GM21528 (cell line): ENCODE measurements at regions not wholly inside any gene's neighbourhood (a gene's known extent, or its start where the extent isn't known, plus 50 kb on each side); places are given as distances from the start of the nearest gene placed in this dataset.
A peak's percentile ranks its signal among the peaks of the same experiment; 100 is the strongest.
"Not testable (repeated sequence)": the region's sequence is repeated elsewhere in the genome, so short reads cannot be mapped to it uniquely, and the experiment has no call there.

Source experiments
- ATAC-seq: cut with Tn5 transposase; IDR thresholded peaks from one replicate; pipeline ENCODE4 v1.9.1; 2021; ENCODE audit warnings: mild to moderate bottlenecking, moderate library complexity; ENCODE audit not compliant: unreplicated experiment, low FRiP score

DNA sequence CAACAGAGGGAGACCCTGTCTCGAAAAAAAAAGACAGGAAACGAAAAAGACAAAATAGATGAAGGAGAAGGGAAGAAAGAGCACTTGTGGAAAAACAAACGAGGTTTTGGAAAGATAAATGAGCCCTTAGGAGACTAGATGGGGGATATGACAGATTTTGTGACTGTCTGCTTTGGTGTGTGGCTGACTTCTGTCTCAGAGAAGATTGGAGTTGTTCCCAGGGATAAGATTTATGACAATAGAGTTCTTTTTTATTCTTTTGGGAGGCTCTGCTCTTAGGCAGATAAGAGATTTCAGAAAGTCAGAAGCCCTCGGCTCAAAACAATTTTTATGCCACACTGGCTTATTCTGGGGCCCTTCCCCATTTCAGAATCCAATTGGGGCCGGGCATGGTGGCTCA, 73.9 kb upstream of the ATF7IP2 start:
- ATAC-seq: no peak

DNA sequence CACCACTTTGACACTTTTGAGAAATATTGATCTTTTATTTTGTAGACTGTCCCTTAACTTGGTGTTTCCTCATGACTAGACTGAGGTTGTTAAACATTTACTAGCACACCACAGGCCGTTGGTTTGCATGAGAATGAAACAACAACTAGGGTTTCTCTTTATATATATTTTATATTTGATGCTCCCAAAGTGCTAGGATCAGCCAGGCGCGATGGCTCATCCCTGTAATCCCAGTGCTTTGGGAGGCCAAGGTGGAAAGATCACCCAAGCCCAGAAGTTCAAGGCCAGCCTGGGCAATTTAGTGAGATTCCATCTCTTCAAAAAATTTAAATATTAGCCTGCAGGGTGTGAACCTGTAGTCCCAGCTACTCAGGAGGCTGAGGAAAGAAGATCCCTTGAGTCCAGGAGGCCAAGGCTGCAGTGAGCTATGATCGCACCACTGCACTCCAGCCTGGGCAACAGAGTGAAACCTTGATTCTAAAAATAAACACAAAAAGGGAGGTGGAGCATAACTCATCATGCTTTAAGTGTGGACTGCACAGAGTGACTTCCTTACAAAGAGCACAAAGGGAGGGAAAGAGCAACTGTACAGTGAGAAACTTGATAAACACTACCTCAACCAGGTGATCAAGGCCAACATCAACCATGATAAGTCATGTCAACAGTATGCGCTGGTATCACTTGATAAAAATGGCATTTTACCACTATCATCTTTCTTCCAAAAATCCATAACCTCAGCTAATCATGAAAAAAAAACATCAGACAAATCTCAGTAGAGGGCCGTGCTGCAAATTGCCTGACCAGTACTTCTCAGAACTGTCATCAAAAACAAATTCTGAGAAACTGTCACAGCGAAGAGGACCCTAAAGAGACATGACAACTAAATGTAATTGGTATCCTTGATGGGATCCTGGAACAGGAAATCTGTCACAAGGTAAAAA, 72.8 kb upstream of the ATF7IP2 start:
- ATAC-seq: peak; percentile 74

DNA sequence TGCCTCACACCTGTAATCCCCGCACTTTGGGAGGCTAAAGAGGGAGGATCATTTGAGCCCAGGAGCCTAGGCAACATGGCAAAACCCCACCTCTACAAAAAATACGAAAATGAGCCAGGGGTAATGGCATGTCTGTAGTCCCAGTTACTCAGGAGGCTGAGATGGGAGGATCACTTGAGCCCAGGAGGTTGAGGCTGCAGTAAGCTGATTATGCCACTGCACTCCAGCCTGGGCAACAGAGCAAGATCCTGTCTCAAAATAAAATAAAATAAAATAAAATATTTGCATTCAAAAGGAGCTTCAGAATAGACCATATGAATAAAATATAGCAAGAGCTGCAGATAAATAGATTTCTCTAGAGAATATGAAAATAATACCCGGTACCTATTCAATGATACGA, 71.5 kb upstream of the ATF7IP2 start:
- ATAC-seq: no peak

DNA sequence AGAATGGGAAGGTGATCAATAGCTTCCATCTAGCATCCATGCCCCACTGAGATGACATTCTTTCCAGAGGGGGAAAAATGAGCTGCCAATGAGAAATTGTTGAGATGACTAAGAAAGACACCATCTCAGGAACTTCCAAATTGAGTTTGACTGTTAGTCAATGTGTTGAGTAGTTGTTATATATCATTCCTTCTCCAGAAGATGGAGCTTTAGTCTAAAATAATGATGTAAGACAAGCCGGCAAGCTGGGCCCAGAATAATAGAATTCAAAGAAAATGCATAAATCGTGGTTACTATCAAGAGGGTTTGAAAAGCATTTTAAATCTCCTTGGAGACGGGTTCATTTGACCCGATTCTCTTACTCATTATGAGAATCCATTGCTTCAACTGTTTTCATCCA, 71.0 kb upstream of the ATF7IP2 start:
- ATAC-seq: no peak

DNA sequence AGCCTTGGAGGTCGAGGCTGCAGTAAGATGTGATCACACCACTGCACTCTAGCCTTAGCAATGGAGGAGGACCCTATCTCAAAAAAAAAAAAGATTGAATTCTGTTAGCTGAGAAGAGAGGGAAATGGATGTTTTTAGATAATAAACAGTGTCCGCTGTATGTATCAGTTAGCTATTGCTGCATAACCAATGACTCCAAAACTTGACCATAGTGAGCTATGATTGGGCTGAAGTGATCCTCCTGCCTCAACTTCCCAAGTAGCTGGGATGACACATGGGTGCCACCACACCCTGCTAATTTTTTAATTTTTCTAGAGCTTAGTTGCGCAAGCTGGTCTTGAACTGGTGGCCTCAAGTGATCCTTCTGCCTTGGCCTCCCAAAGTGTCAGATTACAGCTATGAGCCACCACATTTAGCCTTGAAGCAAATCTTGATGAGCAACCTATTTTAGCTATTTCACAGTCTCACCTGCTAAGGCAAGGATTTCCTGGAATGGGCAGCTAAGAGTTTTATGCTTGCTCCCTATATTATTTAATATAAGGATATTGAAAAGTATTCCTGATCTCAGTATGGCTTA, 68.3 kb upstream of the ATF7IP2 start:
- no peak for ATAC-seq

DNA sequence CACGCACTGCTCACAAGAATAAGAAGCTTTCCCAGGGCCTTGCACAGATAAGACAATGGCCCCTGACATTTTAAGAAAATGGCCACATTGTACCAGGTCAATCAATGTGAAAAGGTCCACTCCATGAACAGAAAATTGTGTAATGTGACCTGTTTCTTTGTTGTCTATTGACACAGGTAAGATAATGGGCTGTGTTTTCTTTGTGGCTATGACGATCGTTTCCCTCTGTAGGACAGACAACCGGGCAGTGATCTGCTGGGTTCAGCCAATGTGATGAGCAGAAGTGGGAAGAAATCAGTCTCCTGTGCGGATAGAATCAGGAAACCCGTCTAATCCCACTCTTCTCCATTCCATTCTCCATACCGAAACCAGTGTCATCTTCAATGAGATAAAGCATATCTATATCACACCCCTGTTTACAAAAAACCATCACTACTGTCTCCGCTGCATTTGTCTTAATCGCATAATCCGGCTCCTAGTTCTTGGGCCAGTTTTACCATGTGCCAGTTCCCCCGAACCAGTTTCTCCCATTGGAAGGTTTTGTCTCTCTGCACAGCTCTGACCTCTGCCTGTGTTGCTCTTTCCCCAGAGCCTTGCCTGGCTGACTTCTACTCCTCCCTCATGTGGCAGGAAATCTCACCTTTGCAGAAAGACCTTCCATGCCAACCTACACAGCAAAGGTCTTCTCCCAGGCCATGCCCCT, 66.9 kb upstream of the ATF7IP2 start:
- ATAC-seq: no peak

DNA sequence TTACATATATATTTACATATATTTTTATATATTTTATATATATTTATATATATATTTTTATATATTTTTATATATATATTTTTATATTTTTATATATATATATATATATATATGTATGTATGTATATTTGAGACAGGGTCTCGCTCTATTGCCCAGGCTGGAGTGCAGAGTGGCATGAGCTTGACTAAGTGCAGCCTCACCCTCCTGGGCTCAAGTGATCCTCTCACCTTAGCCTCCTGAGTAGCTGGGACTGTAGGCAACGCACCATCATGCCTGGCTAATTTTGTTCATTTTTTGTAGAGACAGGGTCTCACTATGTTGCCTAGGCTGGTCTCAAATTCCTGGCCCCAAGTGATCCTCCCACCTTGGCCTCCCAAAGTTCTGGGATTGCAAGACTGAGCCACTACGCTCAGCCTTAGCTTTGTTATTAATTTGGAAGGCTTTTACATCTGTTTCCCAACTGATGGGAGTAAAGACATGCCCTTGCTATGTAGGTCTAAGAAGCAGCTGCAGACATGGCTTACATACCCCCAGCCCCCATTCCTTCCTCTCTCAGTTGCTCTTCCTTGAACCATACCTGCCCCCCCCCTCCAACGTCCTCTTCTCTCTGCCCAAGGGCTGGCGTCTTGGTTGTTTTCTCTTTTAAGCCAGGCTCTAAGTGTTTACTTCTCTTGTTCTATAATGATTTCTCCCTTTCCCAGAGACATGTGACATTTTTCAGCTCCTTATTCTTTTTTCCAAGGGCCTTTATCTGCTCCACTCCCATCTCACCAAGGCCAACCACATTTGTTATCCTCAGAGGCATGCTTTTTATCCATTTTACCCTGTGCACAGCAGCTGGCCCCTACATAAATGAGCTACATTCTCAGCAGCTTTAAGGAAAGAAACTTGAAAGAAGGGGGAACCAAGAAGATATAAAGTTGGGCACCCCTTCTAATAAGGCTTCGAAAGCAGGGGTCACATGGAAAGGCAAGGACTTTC, 64.2 kb upstream of the ATF7IP2 start:
- ATAC-seq: no peak

DNA sequence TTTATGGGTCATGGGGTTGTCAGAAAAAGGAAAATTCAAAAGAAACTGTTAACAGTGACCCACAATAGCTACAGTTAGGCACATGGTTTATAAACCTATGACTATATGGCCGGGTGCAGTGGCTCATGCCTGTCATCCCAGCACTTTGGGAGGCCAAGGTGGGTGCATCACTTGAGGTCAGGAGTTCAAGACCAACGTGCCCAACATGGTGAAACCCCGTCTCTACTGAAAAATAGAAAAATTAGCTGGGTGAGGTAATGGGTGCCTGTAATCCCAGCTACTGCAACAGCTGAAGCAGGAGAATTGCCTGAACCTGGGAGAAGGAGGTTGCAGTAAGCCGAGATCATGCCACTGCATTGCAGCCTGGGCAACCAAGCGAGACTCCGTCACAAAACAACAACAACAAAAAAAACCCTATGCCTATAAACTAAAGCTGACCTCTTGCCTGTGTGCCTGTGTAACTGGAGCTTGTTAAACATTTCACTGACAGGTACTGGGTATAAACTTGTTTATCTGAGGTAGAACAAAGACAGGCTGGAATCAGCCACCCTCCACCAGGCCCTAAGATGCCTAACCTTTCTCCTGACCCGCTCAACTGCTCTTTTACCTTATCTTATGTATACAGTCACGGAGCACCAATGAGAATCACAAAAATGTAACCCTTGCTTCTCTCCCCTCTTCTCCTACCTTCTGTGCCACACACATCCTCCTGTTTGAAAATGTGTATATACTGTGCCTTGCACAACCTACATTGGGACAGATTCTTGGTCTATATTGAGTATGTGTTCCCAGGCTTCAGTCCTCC, 62.9 kb upstream of the ATF7IP2 start:
- no peak for ATAC-seq

DNA sequence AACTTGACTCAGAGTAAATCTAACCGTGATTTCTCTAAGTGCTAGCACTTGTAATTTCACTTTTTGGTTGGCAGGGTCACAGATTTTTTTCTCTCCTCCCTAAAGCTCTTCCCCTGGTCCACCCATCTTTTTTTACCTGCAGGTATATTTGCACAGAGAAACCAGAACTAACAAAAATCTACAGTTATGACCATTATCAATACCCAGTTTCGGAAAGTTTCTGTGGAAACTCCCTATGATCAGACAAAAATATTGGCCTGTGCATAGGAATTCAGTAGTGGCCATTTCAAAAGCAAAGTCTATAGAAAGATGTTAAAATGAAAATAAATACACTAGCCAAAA, 62.4 kb upstream of the ATF7IP2 start:
- no peak for ATAC-seq

DNA sequence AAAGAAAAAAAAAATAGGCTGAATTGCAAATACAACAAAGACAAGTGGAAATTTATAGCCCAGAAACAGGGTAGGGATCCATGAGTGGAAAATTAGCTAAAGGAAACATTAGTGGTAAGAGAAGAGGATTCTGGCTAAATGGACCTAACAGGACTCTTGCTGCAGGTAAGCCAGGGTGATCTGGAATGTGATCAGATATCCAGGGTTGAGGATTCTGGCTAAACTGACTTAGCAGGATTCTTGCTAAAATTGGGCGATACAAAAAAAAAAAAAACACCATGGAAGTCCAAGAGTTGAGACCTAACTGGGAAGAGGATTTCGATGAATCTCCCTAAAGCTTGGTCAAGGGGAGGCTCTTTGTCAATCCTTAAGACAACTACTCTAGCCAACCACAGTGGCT, 61.7 kb upstream of the ATF7IP2 start:
- no peak for ATAC-seq

DNA sequence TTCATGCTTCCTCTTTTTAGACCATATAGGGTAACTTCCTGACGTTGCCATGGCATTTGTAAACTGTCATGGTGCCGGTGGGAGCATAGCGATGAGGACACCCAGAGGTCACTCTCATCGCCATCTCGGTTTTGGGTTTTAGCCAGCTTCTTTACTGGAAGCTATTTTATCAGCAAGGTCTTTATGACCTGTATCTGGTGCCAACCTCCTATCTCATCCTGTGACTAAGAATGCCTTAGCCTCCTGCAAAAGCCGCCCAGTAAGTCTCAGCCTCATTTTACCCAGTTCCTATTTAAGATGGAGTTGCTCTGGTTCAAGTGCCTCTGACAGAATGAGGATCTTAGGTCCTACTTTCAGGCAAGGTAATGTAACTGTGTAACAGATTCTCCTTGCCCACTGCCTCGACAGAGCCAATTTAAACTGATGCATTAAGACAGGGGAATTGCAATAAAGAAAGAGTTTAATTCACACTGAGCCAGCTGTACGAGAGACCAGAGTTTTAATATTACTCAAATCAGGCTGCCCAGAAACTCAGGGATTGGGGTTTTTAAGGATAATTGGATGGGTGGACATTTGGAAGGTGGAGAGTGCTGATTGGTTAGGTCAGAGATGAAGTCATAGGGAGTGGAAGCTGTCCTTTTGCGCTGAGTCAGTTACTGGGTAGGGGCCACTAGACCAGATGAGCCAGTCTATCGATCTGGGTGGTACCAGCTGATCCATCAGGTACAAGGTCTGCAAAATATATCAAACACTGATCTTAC, 59.9 kb upstream of the ATF7IP2 start:
- no peak for ATAC-seq

DNA sequence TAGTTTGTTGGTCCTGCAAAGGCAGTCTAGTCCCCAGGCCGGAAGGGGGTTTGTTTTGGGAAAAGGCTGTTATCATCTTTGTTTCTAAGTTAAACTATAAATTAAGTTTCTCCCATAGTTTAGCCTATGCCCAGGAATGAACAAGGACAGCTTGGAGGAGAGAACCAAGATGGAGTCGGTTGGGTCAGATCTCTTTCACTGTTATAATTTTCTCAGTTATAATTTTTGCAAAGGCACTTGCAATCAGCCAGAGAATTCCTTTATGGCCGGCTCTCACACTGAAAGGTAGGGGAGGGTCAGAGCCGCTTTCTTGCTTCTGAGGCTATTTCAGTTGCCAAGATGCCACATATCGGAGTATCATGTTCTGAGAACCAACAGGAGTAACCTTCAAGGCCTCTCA, 59.2 kb upstream of the ATF7IP2 start:
- ATAC-seq: no peak

DNA sequence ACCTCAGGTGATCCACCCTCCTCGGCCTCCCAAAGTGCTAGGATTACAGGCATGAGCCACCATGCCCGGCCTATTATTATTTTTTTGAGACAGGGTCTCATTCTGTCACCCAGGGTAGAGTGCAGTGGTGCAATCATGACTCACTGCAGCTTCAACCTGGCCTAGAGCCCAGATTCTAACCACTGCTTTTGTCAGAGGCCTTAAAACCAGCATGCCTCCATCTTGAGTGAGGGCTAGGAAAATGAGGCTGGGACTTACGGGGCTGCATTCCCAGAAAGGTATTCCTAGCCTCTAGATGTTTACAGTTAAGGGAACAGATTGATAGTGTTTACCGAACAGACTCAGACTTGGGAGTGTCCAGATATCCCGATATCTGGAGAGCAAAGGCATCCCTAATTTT, 57.6 kb upstream of the ATF7IP2 start:
- ATAC-seq: not testable (repeated sequence)

DNA sequence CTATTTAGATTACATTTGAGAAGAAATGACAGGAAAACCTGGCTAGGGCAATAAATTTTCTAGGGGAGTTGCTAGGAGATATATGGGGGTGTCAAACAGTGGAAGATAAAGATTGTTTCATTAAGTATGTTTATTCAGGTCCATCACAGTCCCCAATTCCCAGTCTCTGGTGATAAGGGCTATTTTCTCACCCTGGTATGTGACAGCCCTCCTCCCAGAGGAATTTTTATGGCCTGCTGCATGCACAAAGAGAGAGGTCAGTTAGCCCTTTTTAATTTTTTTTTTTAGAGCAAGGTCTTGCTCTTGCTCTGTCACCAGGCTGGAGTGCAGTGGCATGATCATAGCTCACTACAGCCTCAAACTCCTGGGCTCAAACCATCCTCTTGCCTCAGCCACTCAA, 53.6 kb upstream of the ATF7IP2 start:
- ATAC-seq: no peak

DNA sequence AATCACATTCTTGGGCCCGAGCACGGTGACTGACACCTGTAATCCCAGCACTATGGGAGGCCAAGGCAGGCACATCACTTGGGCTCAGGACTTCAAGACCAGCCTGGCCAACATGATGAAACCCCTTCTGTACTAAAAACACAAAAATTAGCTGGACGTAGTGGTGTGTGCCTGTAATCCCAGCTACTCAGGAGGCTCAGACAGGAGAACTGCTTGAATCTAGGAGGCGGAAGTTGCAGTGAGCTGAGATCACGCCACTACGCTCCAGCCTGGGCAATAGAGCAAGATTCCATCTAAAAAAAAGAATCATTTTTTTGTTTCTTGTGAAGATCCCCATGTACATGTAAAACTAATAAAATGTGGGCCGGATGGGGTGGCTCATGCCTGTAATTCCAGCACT, 53.1 kb upstream of the ATF7IP2 start:
- ATAC-seq: no peak

DNA sequence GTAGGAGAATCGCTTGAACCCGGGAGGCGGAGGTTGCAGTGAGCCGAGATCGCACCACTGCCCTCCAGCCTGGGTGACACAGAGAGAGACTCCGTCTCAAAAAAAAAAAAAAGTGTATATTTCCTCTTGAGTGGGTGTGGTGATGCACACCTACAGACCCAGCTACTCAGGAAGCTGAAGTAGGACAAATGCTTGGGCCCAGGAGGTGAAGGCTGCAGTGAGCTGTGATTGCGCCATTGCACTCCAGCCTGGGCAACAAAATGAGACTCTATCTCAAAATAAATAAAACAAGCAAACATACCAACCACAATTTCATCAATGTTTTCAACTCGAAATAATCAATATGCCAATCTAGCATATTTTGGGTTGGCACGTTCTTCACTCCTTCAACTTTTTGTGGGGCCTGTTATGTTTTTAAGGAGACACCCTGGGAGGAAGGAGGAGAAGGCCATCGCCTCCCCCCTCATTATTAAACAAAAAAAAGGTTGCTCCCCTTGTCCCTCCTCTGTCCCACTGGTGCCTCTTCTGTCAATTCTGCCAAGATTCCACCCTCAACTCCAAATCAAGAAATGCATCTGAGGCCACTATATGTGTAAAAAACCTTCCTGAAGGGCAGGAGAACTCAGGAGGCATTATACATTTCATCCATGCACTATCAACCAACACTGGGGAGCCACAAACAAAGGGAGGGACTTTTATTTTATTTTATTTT, 52.4 kb upstream of the ATF7IP2 start:
- no peak for ATAC-seq

DNA sequence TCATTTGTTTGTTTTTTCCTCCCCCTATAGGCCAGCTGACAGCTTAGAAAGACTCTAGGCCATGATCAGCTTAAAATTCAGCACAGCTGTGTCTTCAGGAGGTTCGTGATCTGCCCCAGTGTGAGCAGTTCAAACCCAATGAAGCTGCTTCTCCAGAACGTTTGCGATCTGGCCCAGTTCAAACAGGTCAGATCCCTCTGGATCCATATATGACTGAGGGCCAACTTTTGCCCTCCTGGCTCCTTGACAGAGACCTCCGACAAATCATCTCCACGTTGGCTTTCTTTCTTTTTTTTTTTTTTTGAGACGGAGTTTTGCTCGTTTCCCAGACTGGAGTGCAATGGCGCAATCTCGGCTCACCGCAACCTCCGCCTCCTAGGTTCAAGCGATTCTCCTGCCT, 50.2 kb upstream of the ATF7IP2 start:
- no peak for ATAC-seq
